Coronary artery (tissue), 2 donors: ENCODE measurements at regions not wholly inside any gene's neighbourhood (a gene's known extent, or its start where the extent isn't known, plus 50 kb on each side); places are given as distances from the start of the nearest gene placed in this dataset.
"Not testable (repeated sequence)": the region's sequence is repeated elsewhere in the genome, so short reads cannot be mapped to it uniquely, and the experiment has no call there.

Experiments used
- DNase-seq: peaks from one replicate; pipeline ENCODE4 v3.0.0-alpha.2; 2017; ENCODE audit warnings: low spot score
- H3K27ac ChIP-seq, 2 donors: fragments of 200-600 bp; sonication (generic); one replicate each; pipeline ENCODE4 v1.5.1; 2016 to 2019
- H3K4me3 ChIP-seq: fragments of 200-600 bp; sonication (generic); 2 replicates; pipeline ENCODE4 v1.5.1; 2016; ENCODE audit warnings: mild to moderate bottlenecking, moderate library complexity
- TF ChIP-seq, protein P1 (sequence below): fragments of 200-600 bp; sonication (generic); IDR thresholded peaks from one replicate; pipeline ENCODE4 v1.5.1; 2019; ENCODE audit warnings: antibody characterized with exemption

DNA sequence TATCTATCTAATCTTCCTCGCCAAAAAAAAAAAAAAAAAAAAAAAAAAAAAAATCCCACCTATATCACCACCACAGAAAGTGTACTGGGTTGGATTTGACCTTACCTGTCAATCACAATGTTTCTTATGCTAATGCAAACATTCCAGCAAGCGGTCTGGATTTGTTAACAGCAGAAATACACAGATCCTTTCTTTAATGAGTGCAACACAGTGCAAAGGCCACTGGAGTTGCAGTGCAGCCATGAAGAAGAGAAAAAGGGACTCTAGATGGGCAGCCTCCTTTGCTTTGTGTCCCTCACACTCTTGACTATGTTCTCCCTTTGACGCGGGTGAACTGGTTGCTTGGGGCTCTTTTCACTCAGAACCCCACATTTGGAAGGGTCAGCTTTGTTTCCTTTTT lies 127.3 kb upstream of the PRKCQ start:
- DNase-seq, result no peak
- TF ChIP-seq, protein P1, sequence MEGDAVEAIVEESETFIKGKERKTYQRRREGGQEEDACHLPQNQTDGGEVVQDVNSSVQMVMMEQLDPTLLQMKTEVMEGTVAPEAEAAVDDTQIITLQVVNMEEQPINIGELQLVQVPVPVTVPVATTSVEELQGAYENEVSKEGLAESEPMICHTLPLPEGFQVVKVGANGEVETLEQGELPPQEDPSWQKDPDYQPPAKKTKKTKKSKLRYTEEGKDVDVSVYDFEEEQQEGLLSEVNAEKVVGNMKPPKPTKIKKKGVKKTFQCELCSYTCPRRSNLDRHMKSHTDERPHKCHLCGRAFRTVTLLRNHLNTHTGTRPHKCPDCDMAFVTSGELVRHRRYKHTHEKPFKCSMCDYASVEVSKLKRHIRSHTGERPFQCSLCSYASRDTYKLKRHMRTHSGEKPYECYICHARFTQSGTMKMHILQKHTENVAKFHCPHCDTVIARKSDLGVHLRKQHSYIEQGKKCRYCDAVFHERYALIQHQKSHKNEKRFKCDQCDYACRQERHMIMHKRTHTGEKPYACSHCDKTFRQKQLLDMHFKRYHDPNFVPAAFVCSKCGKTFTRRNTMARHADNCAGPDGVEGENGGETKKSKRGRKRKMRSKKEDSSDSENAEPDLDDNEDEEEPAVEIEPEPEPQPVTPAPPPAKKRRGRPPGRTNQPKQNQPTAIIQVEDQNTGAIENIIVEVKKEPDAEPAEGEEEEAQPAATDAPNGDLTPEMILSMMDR, result no peak
- Histone ChIP-seq H3K27ac (no peak overlapping the region), H3K4me3 (no peak overlapping the region)

DNA sequence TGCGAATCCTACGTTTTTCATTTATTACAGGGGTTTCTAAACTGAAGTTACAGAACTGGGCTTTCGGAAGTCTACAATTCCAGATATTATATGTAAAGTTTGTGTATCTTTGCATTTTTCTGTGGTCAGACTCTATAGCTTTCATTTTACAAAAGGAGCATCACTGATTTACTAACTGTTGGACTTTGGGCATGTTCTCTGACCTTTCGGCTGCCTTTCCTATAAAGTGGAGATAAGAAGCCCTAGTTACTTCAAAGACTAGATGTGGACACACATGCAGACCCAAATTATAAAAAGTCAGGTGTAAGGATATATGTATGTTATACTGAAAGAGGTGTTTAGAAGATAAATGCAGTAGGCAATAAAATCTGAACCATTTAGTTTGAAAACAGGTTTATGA lies 126.6 kb upstream of the PRKCQ start:
- TF ChIP-seq, protein P1, result no peak
- H3K4me3 ChIP-seq, result no peak overlapping the region
- DNase-seq, result no peak
- no peak overlapping the region for H3K27ac ChIP-seq

DNA sequence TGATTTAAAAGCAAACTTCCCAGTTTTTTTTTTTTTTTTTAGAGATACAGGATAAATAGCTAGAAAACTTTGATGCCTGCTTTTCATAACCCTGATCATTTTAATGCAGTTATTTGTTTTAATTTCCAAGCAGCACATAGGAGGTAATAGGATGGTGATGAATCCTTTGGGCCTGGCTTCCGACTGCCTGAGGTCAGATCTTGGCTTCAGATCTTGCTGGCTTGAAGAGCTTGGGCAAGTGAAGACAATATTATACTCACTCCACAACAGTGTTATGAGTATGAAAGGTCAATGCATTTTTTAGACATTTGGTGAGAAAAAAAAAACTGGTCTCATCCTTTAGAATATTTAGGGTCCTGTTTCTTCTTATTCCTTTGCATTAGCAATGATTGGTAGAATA lies 124.8 kb upstream of the PRKCQ start:
- TF ChIP-seq, protein P1, result no peak
- no peak overlapping the region for H3K27ac ChIP-seq
- no peak for DNase-seq
- no peak overlapping the region for H3K4me3 ChIP-seq

DNA sequence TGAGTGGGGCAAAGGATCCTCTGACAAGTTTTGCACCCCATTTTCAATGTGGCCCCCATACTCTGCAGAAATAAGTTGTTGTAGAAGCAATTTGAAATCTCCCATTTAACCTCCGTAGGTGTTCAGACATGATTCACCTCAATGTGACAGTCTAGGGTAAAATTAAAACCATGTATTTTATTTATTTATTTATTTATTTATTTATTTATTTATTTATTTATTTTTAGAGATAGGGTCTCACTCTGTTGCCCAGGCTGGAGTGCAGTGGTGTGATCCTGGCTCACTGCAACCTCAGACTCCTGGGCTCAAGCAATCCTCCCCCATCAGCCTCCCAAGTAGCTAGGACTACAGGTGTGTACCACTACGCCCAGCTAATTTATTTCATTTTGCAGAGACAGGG lies 122.8 kb upstream of the PRKCQ start:
- not testable (repeated sequence) for H3K4me3 ChIP-seq, DNase-seq, H3K27ac ChIP-seq

DNA sequence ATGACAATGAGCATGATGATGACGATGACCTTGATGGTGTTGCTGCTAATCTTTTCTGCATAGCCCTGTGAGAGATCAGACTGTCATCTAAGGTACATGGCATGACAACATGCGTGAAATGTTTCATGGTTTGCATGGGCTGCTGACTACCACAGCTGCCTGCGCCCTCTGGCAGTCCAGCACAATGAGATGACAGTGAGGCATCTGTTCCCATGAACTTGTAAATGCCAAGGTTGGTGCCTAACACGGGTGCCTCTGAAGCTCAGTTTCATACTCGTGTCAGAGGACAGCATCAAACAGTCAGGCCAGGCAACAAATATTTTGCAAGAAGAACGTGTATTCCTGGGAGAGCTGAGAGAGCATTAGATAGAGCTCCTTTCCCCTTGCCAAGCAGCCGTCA lies 122.0 kb upstream of the PRKCQ start:
- no peak for DNase-seq
- Histone ChIP-seq H3K4me3 (no peak overlapping the region), H3K27ac (no peak overlapping the region)
- TF ChIP-seq, protein P1, result no peak

DNA sequence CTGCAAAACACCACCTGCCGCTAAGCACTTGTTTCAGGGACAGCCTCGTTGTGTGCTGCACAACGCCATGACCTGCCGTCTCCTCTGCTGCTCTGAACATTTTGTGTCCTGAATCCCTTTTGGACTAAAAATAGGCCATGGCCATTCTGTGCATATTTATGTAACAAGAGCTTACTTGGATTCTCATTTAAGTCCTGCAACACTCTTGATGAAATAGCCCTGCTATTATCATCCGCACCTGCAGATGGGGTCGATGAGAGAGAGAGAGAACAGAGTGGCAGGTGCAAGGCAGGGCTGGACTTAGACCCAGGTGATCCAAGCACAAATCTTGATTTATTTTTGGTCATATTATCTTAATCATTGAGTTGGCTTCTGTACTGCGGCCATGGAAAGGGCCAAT lies 121.2 kb upstream of the PRKCQ start:
- H3K4me3 ChIP-seq, result no peak overlapping the region
- DNase-seq, result no peak

DNA sequence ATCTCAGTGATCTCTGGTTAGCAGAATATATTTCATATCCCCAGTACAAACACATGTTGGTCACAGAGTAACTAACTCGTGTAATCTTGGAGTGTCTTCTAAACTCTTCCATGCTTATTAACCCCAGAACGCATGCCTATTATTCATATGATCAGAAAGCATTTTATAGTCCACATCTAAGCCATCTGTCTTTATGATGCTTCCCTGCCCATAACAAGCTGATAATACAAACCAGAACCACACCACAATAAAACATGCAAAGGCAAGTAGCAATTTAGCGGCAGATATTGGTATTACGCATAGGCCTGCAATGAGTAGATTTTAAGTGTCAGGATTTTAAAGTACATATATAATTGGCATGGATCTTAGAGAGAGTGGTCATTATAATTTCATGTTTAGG lies 120.0 kb upstream of the PRKCQ start:
- no peak overlapping the region for H3K4me3 ChIP-seq
- TF ChIP-seq, protein P1, result no peak
- no peak for DNase-seq
- H3K27ac ChIP-seq, result no peak overlapping the region

More for the DNA sequence above, 121.2 kb upstream of the PRKCQ start:
- H3K27ac ChIP-seq, result no peak overlapping the region
- TF ChIP-seq, protein P1, result no peak

DNA sequence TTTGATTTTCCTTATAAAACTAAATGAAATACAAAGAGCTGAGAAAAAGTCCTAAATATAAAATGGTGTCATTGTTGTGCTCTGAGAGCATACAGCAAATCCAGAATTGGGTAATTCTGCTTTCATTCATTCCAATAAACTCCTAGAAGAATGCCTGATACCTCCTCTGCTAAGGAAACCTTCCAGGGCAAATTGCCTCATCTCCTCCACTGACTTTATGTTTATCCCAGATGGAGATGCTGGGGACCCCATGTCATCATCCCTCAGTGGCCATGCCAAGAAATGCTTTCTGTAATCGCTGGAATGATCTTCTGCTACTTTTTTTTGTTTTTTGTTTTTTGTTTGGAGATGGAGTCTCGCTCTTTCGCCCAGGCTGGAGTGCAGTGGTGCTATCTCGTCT lies 119.3 kb upstream of the PRKCQ start:
- TF ChIP-seq, protein P1, result no peak
- H3K27ac ChIP-seq, result no peak overlapping the region
- no peak for DNase-seq
- H3K4me3 ChIP-seq, result no peak overlapping the region
